ENCODE measurements at regions not wholly inside any gene's neighbourhood (a gene's known extent, or its start where the extent isn't known, plus 50 kb on each side); places are given as distances from the start of the nearest gene placed in this dataset.
"Not testable (repeated sequence)": the region's sequence is repeated elsewhere in the genome, so short reads cannot be mapped to it uniquely, and the experiment has no call there.

GRCh38 chr2:2451275-2451674 lies 120.2 kb upstream of the MYT1L start:
- H3K9me3 Mint-ChIP-seq; CTCF ChIA-PET; intact Hi-C loops (cut with micrococcal nuclease); POLR2A ChIA-PET; H3K4me1 Mint-ChIP-seq (ENCODE audit: low read depth); DNase-seq; H3K27me3 Mint-ChIP-seq; H3K4me3 Mint-ChIP-seq; H3K36me3 Mint-ChIP-seq; H3K27ac Mint-ChIP-seq: not testable (repeated sequence)

- H3K36me3 Mint-ChIP-seq: no peaks in the 10 kb centered on the region
- POLR2A ChIA-PET: no interaction called here
These were observed 117.1 kb upstream of the MYT1L start for GRCh38 chr2:2448178-2448577.

GRCh38 chr2:2422621-2423020 lies 91.5 kb upstream of the MYT1L start:
- H3K27ac Mint-ChIP-seq: no peak overlapping the region
- H3K27me3 Mint-ChIP-seq: peaks cover 2% of the 10 kb centered on the region
- H3K9me3 Mint-ChIP-seq: peaks cover 3% of the 10 kb centered on the region
- ChIA-PET CTCF (no interaction called here), POLR2A (no interaction called here)
- H3K4me1 Mint-ChIP-seq (ENCODE audit: low read depth): no peaks in the 10 kb centered on the region
- intact Hi-C loops (cut with micrococcal nuclease): no loop called here
- H3K36me3 Mint-ChIP-seq: no peaks in the 10 kb centered on the region
- no peak overlapping the region for H3K4me3 Mint-ChIP-seq
- no peak for DNase-seq

More at GRCh38 chr2:2448178-2448577, 117.1 kb upstream of the MYT1L start:
- CTCF ChIA-PET: no interaction called here
- H3K4me1 Mint-ChIP-seq (ENCODE audit: low read depth): no peaks in the 10 kb centered on the region
- no peak overlapping the region for H3K27ac Mint-ChIP-seq
- H3K9me3 Mint-ChIP-seq: no peaks in the 10 kb centered on the region
- intact Hi-C loops (cut with micrococcal nuclease): no loop called here
- no peak for DNase-seq
- H3K4me3 Mint-ChIP-seq: no peak overlapping the region
- peaks cover 1% of the 10 kb centered on the region for H3K27me3 Mint-ChIP-seq

GRCh38 chr2:2413525-2413924 lies 82.5 kb upstream of the MYT1L start:
- Mint-ChIP-seq H3K27me3 (no peaks in the 10 kb centered on the region), H3K36me3 (no peaks in the 10 kb centered on the region), H3K4me3 (no peak overlapping the region), H3K9me3 (no peaks in the 10 kb centered on the region), H3K27ac (no peak overlapping the region), H3K4me1 (ENCODE audit: low read depth) (no peaks in the 10 kb centered on the region)
- ChIA-PET CTCF (no interaction called here), POLR2A (no interaction called here)
- DNase-seq: no peak
- intact Hi-C loops (cut with micrococcal nuclease): no loop called here

GRCh38 chr2:2410987-2411386 lies 79.9 kb upstream of the MYT1L start:
- ChIA-PET POLR2A (no interaction called here), CTCF (no interaction called here)
- peaks cover 9% of the 10 kb centered on the region for H3K9me3 Mint-ChIP-seq
- no peak overlapping the region for H3K27ac Mint-ChIP-seq
- no peaks in the 10 kb centered on the region for H3K36me3 Mint-ChIP-seq
- intact Hi-C loops (cut with micrococcal nuclease): no loop called here
- H3K4me1 Mint-ChIP-seq (ENCODE audit: low read depth): no peaks in the 10 kb centered on the region
- H3K27me3 Mint-ChIP-seq: no peaks in the 10 kb centered on the region
- no peak overlapping the region for H3K4me3 Mint-ChIP-seq
- no peak for DNase-seq

- no peak for DNase-seq
- ChIA-PET POLR2A (no interaction called here), CTCF (no interaction called here)
- no peaks in the 10 kb centered on the region for H3K4me1 Mint-ChIP-seq (ENCODE audit: low read depth)
- H3K27me3 Mint-ChIP-seq: no peaks in the 10 kb centered on the region
- H3K4me3 Mint-ChIP-seq: no peak overlapping the region
- H3K9me3 Mint-ChIP-seq: peaks cover 14% of the 10 kb centered on the region
- H3K36me3 Mint-ChIP-seq: no peaks in the 10 kb centered on the region
- H3K27ac Mint-ChIP-seq: no peak overlapping the region
- intact Hi-C loops (cut with micrococcal nuclease): no loop called here
These were observed 78.4 kb upstream of the MYT1L start for GRCh38 chr2:2409481-2409880.

- H3K36me3 Mint-ChIP-seq: no peaks in the 10 kb centered on the region
- H3K4me3 Mint-ChIP-seq: no peak overlapping the region
- ChIA-PET CTCF (interaction anchor here (1.2 kb wide), 1 partner anchor 12 kb away, joined by 3 read pairs; no protein-coding TSS in a partner anchor), POLR2A (no interaction called here)
- no peaks in the 10 kb centered on the region for H3K27me3 Mint-ChIP-seq
- H3K9me3 Mint-ChIP-seq: peaks cover 16% of the 10 kb centered on the region
- no peak for DNase-seq
- H3K27ac Mint-ChIP-seq: no peak overlapping the region
- H3K4me1 Mint-ChIP-seq (ENCODE audit: low read depth): no peaks in the 10 kb centered on the region
- intact Hi-C loops (cut with micrococcal nuclease): no loop called here
These were observed 74.7 kb upstream of the MYT1L start for GRCh38 chr2:2405780-2406179.

- CTCF ChIA-PET: no interaction called here
- POLR2A ChIA-PET: no interaction called here
- H3K4me3 Mint-ChIP-seq: no peak overlapping the region
- no peaks in the 10 kb centered on the region for H3K4me1 Mint-ChIP-seq (ENCODE audit: low read depth)
- no peak overlapping the region for H3K27ac Mint-ChIP-seq
- no peak for DNase-seq
- peaks cover 12% of the 10 kb centered on the region for H3K9me3 Mint-ChIP-seq
- H3K36me3 Mint-ChIP-seq: no peaks in the 10 kb centered on the region
- H3K27me3 Mint-ChIP-seq: peaks cover 1% of the 10 kb centered on the region
- intact Hi-C loops (cut with micrococcal nuclease): no loop called here
These were observed 69.4 kb upstream of the MYT1L start for GRCh38 chr2:2400286-2401038.

GRCh38 chr2:2399396-2399795 lies 68.3 kb upstream of the MYT1L start:
- POLR2A ChIA-PET: no interaction called here
- CTCF ChIA-PET: no interaction called here

GRCh38 chr2:2392332-2392731 lies 61.3 kb upstream of the MYT1L start:
- CTCF ChIA-PET: no interaction called here
- no peaks in the 10 kb centered on the region for H3K27me3 Mint-ChIP-seq
- H3K9me3 Mint-ChIP-seq: peaks cover 9% of the 10 kb centered on the region
- no peaks in the 10 kb centered on the region for H3K36me3 Mint-ChIP-seq
- no peak overlapping the region for H3K4me3 Mint-ChIP-seq
- intact Hi-C loops (cut with micrococcal nuclease): no loop called here
- no peaks in the 10 kb centered on the region for H3K4me1 Mint-ChIP-seq (ENCODE audit: low read depth)
- H3K27ac Mint-ChIP-seq: no peak overlapping the region
- POLR2A ChIA-PET: no interaction called here
- no peak for DNase-seq

More at GRCh38 chr2:2399396-2399795, 68.3 kb upstream of the MYT1L start:
- Mint-ChIP-seq H3K4me3 (no peak overlapping the region), H3K36me3 (no peaks in the 10 kb centered on the region), H3K4me1 (ENCODE audit: low read depth) (no peaks in the 10 kb centered on the region), H3K27ac (no peak overlapping the region), H3K9me3 (peaks cover 11% of the 10 kb centered on the region), H3K27me3 (peaks cover 1% of the 10 kb centered on the region)
- DNase-seq: no peak
- intact Hi-C loops (cut with micrococcal nuclease): no loop called here

- no peaks in the 10 kb centered on the region for H3K9me3 Mint-ChIP-seq
- H3K36me3 Mint-ChIP-seq: no peaks in the 10 kb centered on the region
- intact Hi-C loops (cut with micrococcal nuclease): no loop called here
- no peaks in the 10 kb centered on the region for H3K4me1 Mint-ChIP-seq (ENCODE audit: low read depth)
- H3K27ac Mint-ChIP-seq: no peak overlapping the region
- no peak overlapping the region for H3K4me3 Mint-ChIP-seq
- no peak for DNase-seq
- ChIA-PET CTCF (no interaction called here), POLR2A (no interaction called here)
- no peaks in the 10 kb centered on the region for H3K27me3 Mint-ChIP-seq
These were observed 58.1 kb upstream of the MYT1L start for GRCh38 chr2:2389215-2389614.

Measured in activated CD4-positive, alpha-beta memory T cell treated with anti-CD3 and anti-CD28 coated beads for 36 hours (primary cell).